ENCODE measurements at regions not wholly inside any gene's neighbourhood (a gene's known extent, or its start where the extent isn't known, plus 50 kb on each side); places are given as distances from the start of the nearest gene placed in this dataset.

DNA sequence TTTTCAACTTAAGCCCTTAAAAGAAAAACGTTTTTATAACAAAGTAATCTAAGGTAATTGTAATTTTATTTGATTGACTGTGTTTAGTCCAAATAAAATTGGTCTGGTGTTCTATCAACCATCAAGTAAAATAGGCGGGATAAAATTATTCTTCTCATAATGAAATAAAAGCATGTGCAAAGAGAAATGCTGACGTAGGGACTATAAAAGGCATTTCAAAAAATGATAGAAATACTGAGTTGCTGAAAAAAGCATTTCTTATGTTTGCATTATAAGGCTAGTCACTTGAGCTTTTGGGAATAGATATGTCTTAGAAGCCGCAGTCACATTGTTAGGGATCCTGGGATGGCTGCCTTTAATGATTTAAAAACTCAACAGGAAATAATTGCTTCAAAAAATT, 608.0 kb upstream of the JAG1 start:
- no peak for TF ChIP-seq TAF1 (IDR thresholded peaks at IDR 0.05; ENCODE audit: low read depth, low read length)
- TF ChIP-seq POLR2AphosphoS5 (IDR thresholded peaks at IDR 0.05; ENCODE audit: low read depth, low read length) = no peak
- TF ChIP-seq PAX5 (IDR thresholded peaks at IDR 0.05; ENCODE audit: insufficient read depth, low read length, severe bottlenecking) = no peak
